ENCODE measurements at regions not wholly inside any gene's neighbourhood (a gene's known extent, or its start where the extent isn't known, plus 50 kb on each side); places are given as distances from the start of the nearest gene placed in this dataset.
A peak's percentile ranks its signal among the peaks of the same experiment; 100 is the strongest.

DNA sequence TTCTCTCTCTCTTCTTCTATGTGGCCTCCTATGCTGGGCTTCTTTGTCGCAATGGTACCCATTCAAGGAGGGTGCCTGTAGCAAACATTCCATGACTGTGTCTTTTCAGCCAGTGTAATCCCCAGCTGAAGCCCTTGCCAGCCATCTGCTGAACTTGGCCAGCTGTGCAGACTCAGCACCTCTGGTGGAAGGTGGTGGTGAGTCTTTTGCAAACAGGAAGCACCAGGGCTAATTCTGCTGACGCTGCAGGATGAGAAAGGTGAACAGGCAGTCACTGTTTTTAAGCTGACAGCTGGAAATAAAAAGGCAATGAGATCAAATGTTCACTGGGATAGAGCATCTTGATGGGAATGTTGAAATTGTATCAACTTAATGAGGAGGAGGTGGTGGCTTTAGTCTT is 298.7 kb upstream of the CLNK start:
- peak; percentile 17 for DNase-seq
- Mint-ChIP-seq H3K9me3 (peaks cover 3% of the 10 kb centered on the region), H3K27me3 (no peaks in the 10 kb centered on the region)

GRCh38 chr4:10982305-10982704 is 297.7 kb upstream of the CLNK start:
- H3K4me1 Mint-ChIP-seq: peaks cover 4% of the 10 kb centered on the region
- no peak for DNase-seq
- CTCF ChIA-PET: no interaction called here
- no peak overlapping the region for H3K27ac Mint-ChIP-seq
- no peaks in the 10 kb centered on the region for H3K27me3 Mint-ChIP-seq
- H3K36me3 Mint-ChIP-seq (ENCODE audit: low read depth): no peaks in the 10 kb centered on the region
- H3K9me3 Mint-ChIP-seq: peaks cover 3% of the 10 kb centered on the region
- POLR2A ChIA-PET: no interaction called here
- H3K4me3 Mint-ChIP-seq: no peak overlapping the region

More for the DNA sequence above, 298.7 kb upstream of the CLNK start:
- Mint-ChIP-seq H3K4me1 (peaks cover 4% of the 10 kb centered on the region), H3K4me3 (no peak overlapping the region), H3K27ac (no peak overlapping the region), H3K36me3 (ENCODE audit: low read depth) (no peaks in the 10 kb centered on the region)
- ChIA-PET CTCF (no interaction called here), POLR2A (no interaction called here)

DNA sequence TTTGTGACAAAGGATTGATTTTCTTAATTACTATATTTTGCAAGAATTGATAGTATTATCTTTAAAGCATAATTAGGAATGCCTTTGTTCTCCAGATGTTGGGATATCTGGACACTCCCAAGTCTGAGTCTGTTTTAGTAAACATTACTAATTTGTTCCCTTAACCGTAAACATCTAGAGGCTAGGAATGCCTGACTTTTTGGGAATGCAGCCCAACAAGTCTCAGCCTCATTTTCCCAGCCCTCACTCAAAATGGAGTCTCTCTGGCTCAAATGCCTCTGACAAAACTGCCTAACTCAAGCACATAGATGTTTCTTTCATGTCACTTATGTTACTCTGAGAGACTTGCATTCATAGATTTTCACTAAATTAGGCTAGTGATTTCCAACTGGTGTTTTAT is 297.0 kb upstream of the CLNK start:
- peaks cover 4% of the 10 kb centered on the region for H3K4me1 Mint-ChIP-seq
- DNase-seq: no peak
- no peak overlapping the region for H3K4me3 Mint-ChIP-seq
- no peaks in the 10 kb centered on the region for H3K36me3 Mint-ChIP-seq (ENCODE audit: low read depth)
- no peaks in the 10 kb centered on the region for H3K27me3 Mint-ChIP-seq
- peaks cover 3% of the 10 kb centered on the region for H3K9me3 Mint-ChIP-seq
- no peak overlapping the region for H3K27ac Mint-ChIP-seq
- ChIA-PET CTCF (no interaction called here), POLR2A (no interaction called here)

DNA sequence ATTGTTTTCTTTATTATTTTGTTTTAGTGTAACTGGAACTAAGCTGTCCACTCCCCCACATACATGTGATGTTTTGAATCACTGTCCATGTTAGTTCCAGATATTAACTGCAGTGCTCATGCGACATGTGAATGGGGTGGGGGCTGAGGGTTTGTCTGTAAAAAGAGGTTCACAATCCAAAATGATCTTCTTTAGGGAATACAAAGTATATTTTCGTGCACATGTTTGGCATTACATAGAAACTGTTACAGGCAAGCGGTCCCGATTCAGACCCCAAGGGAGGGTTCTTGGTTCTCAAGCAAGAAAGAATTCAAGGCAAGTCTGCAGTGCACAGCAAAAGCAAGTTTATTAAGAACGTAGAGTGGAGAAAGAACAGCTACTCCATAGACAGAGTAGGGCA is 296.5 kb upstream of the CLNK start:
- ChIA-PET CTCF (no interaction called here), POLR2A (no interaction called here)
- no peak overlapping the region for H3K4me3 Mint-ChIP-seq
- peaks cover 4% of the 10 kb centered on the region for H3K4me1 Mint-ChIP-seq
- H3K36me3 Mint-ChIP-seq (ENCODE audit: low read depth): no peaks in the 10 kb centered on the region
- no peak overlapping the region for H3K27ac Mint-ChIP-seq
- no peaks in the 10 kb centered on the region for H3K27me3 Mint-ChIP-seq
- DNase-seq: no peak
- peaks cover 1% of the 10 kb centered on the region for H3K9me3 Mint-ChIP-seq

GRCh38 chr4:10979032-10979431 is 294.5 kb upstream of the CLNK start:
- no peaks in the 10 kb centered on the region for H3K36me3 Mint-ChIP-seq (ENCODE audit: low read depth)
- no peak overlapping the region for H3K4me3 Mint-ChIP-seq
- no peaks in the 10 kb centered on the region for H3K27me3 Mint-ChIP-seq
- H3K9me3 Mint-ChIP-seq: no peaks in the 10 kb centered on the region
- DNase-seq: no peak
- POLR2A ChIA-PET: no interaction called here
- H3K4me1 Mint-ChIP-seq: peaks cover 4% of the 10 kb centered on the region
- CTCF ChIA-PET: no interaction called here
- H3K27ac Mint-ChIP-seq: no peak overlapping the region

DNA sequence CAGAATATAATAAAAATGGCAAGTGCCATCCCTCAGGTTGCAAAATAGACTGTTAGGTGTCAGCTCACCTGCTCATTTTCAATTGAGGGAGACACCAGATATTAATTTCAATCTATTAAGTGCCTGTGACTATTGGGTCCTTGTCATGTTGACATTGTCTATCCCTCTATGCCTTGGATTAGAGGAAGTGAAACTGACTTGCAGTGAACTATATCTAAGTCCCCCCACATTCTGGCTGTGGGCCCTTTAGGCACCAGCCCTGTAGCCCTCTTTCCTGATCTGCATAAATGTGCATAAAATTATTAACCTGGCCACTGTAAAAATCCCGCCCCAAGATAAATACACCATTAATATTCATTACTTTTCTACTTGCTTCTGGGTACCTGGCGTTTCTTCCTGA is 293.0 kb upstream of the CLNK start:
- H3K27me3 Mint-ChIP-seq: no peaks in the 10 kb centered on the region
- POLR2A ChIA-PET: no interaction called here
- no peak overlapping the region for H3K4me3 Mint-ChIP-seq
- no peak for DNase-seq
- CTCF ChIA-PET: no interaction called here
- no peaks in the 10 kb centered on the region for H3K36me3 Mint-ChIP-seq (ENCODE audit: low read depth)
- no peak overlapping the region for H3K27ac Mint-ChIP-seq
- H3K9me3 Mint-ChIP-seq: no peaks in the 10 kb centered on the region
- H3K4me1 Mint-ChIP-seq: no peaks in the 10 kb centered on the region

DNA sequence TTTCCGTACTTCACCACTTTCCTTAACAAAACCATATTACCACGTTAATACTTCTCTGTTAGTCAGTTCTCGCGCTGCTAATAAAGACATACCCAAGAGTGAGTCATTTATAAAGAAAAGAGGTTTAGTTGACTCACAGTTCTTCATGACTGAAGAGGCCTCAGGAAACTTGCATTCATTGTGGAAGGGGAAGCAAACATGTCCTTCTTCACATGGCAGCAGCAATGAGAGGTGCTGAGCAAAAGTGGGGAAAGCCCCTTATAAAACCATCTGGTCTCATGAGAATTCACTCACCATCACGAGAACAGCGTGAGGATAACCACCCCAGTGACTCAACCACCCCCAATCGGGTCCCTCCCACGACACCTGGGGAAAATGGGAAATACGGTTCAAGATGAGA is 289.8 kb upstream of the CLNK start:
- H3K9me3 Mint-ChIP-seq: no peaks in the 10 kb centered on the region
- no peaks in the 10 kb centered on the region for H3K36me3 Mint-ChIP-seq (ENCODE audit: low read depth)
- H3K27me3 Mint-ChIP-seq: no peaks in the 10 kb centered on the region
- no peak overlapping the region for H3K27ac Mint-ChIP-seq
- no peak overlapping the region for H3K4me3 Mint-ChIP-seq
- DNase-seq: no peak
- ChIA-PET CTCF (no interaction called here), POLR2A (no interaction called here)
- no peaks in the 10 kb centered on the region for H3K4me1 Mint-ChIP-seq

- no peaks in the 10 kb centered on the region for H3K27me3 Mint-ChIP-seq
- no peaks in the 10 kb centered on the region for H3K9me3 Mint-ChIP-seq
- CTCF ChIA-PET: no interaction called here
Measured at GRCh38 chr4:10973686-10974085, 289.1 kb upstream of the CLNK start.

DNA sequence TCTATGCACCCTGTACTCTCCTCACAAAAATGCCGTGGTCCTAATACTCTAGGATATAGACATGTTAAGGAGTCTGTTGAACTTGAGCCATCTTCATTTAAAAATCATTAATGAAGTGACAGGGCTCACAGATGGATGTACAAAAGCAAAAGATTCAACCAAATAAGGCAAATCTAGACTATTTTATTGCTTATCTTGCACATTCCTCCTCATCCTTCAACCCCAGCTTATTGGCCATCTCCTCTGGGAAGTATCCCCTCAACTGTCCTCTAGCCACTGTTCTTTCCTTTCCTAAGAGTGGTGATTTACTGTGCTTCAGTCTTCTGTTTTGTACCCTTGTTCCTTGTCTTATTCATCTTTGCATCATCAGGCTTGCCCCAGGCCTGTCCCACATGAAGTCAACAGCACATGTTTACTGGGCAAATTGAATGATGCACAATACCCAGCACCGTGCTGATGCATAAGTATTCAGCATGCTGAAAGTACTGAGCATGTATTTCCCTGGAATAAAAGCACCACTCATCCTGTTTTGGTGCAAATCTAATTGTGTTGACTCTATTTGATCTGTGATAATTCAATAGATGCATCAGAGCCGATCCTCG is 287.3 kb upstream of the CLNK start:
- CTCF ChIA-PET: no interaction called here
- no peaks in the 10 kb centered on the region for H3K4me1 Mint-ChIP-seq

More at GRCh38 chr4:10973686-10974085, 289.1 kb upstream of the CLNK start:
- H3K36me3 Mint-ChIP-seq (ENCODE audit: low read depth): no peaks in the 10 kb centered on the region
- no peak for DNase-seq
- POLR2A ChIA-PET: no interaction called here
- no peak overlapping the region for H3K4me3 Mint-ChIP-seq
- H3K27ac Mint-ChIP-seq: no peak overlapping the region
- H3K4me1 Mint-ChIP-seq: no peaks in the 10 kb centered on the region

DNA sequence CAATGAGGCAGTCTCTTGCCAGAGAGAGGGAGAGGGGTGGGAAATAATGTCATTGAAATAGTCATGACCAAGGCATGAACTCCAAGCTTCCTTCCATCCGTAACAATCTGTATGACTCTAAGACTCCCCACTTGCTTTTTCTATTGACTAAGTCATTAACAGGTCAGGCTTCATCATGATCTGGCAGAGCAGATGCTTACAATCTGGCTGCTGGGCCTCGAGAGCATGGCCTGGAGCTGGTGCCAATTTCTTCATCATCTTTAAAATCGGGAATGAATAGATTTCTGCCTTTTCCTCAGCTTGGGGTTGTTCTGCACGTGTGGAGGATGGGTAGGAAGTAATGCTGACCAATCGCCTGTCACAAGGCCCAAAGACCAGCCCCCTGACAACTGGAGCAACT is 280.6 kb upstream of the CLNK start:
- H3K4me3 Mint-ChIP-seq: no peak overlapping the region
- DNase-seq: no peak
- no peaks in the 10 kb centered on the region for H3K4me1 Mint-ChIP-seq
- H3K9me3 Mint-ChIP-seq: peaks cover 14% of the 10 kb centered on the region
- no peaks in the 10 kb centered on the region for H3K27me3 Mint-ChIP-seq
- POLR2A ChIA-PET: no interaction called here
- CTCF ChIA-PET: no interaction called here
- H3K27ac Mint-ChIP-seq: no peak overlapping the region
- no peaks in the 10 kb centered on the region for H3K36me3 Mint-ChIP-seq (ENCODE audit: low read depth)

More for the DNA sequence above, 287.3 kb upstream of the CLNK start:
- POLR2A ChIA-PET: no interaction called here
- no peak overlapping the region for H3K4me3 Mint-ChIP-seq
- H3K9me3 Mint-ChIP-seq: no peaks in the 10 kb centered on the region
- no peaks in the 10 kb centered on the region for H3K36me3 Mint-ChIP-seq (ENCODE audit: low read depth)
- no peak for DNase-seq
- H3K27me3 Mint-ChIP-seq: no peaks in the 10 kb centered on the region
- H3K27ac Mint-ChIP-seq: no peak overlapping the region

DNA sequence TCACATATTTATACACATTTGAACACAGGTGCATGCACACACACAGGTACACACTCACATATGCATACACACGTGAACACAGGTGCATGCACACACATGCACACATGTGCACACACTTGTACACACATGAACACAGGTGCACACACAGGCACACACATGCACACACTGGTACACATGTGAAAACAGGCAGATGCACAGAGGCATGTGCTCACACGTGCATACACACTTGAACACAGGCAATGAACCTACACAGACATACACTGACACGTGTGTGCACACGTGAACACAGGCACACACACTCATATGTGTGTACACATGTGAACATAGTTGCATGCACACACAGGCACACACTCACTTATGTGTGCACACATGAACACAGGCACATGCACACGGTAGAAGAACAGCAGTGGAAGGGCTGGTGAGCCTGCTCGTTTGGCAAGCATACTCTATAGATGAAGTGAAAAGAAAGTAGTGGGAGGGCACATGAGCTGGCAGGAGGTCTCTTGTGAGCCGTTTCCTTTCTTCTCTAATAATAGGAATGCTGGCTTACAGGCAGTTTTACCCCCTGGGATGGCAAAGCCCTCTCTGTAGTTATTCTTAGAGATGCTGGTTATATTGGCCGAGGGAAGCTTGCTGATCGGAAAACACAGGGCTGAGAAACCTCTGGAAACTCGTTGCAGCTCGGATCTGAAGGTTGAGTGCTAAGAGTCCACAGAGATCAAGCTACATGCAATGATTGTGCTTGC is 279.6 kb upstream of the CLNK start:
- Mint-ChIP-seq H3K36me3 (ENCODE audit: low read depth) (no peaks in the 10 kb centered on the region), H3K27me3 (no peaks in the 10 kb centered on the region), H3K9me3 (peaks cover 14% of the 10 kb centered on the region), H3K4me1 (no peaks in the 10 kb centered on the region), H3K4me3 (no peak overlapping the region), H3K27ac (no peak overlapping the region)
- DNase-seq: no peak
- ChIA-PET POLR2A (no interaction called here), CTCF (no interaction called here)

DNA sequence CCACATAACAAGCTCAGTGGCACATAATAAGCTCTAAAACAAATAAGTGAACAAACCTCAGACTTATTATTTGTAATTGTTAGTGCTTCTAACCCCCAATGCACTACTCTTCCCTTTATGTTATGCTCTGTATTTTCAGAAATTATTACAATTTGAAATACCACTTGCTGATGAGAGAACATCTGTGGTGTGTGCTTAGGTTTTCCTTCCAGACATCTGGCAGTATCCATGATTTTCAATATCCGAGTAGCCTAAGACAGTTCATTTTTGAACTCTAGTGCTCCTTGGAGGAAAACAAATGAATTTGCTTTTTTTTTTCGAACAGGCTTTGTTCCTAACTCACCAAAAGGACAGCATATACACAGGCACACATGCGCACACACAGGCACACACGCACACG is 278.7 kb upstream of the CLNK start:
- POLR2A ChIA-PET: no interaction called here
- H3K4me1 Mint-ChIP-seq: no peaks in the 10 kb centered on the region
- no peaks in the 10 kb centered on the region for H3K27me3 Mint-ChIP-seq
- no peaks in the 10 kb centered on the region for H3K36me3 Mint-ChIP-seq (ENCODE audit: low read depth)
- CTCF ChIA-PET: no interaction called here
- H3K27ac Mint-ChIP-seq: no peak overlapping the region
- no peak overlapping the region for H3K4me3 Mint-ChIP-seq
- no peak for DNase-seq
- H3K9me3 Mint-ChIP-seq: peaks cover 14% of the 10 kb centered on the region

DNA sequence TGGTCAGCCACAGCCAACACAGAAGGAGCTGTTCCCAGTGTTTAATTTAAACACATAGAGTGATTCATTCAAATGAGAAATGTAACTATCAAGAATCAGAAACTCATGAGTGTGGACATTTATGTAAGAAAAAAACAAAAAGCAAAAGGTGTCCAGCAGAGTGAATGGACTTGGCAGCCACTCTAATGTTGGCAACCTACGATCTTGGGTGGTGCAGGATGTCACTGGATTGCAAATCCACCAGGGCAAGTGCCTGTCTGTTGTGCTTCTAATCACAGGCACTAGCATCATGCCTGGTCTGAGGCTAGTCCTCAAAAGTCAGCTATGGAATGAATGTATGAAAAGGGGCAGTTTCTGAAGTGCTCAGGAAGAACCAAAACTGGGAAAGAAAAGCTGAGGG is 277.7 kb upstream of the CLNK start:
- Mint-ChIP-seq H3K4me1 (no peaks in the 10 kb centered on the region), H3K36me3 (ENCODE audit: low read depth) (no peaks in the 10 kb centered on the region), H3K27ac (no peak overlapping the region), H3K4me3 (no peak overlapping the region), H3K9me3 (peaks cover 14% of the 10 kb centered on the region), H3K27me3 (no peaks in the 10 kb centered on the region)
- POLR2A ChIA-PET: no interaction called here
- DNase-seq: no peak
- CTCF ChIA-PET: no interaction called here

GRCh38 chr4:10960389-10960788 is 275.8 kb upstream of the CLNK start:
- H3K9me3 Mint-ChIP-seq: peaks cover 16% of the 10 kb centered on the region
- H3K4me1 Mint-ChIP-seq: no peaks in the 10 kb centered on the region
- POLR2A ChIA-PET: no interaction called here
- H3K36me3 Mint-ChIP-seq (ENCODE audit: low read depth): no peaks in the 10 kb centered on the region
- CTCF ChIA-PET: interaction anchor here (0.6 kb wide), 1 partner anchor 122 kb away, joined by 5 read pairs; no protein-coding TSS in a partner anchor
- H3K4me3 Mint-ChIP-seq: no peak overlapping the region
- H3K27me3 Mint-ChIP-seq: no peaks in the 10 kb centered on the region
- no peak overlapping the region for H3K27ac Mint-ChIP-seq
- no peak for DNase-seq

Data from activated CD4-positive, alpha-beta memory T cell treated with anti-CD3 and anti-CD28 coated beads, Interleukin-2, amount 10 ng/mL, durations not matched to agents 7 days and 5 days (primary cell).